ENCODE measurements at regions not wholly inside any gene's neighbourhood (a gene's known extent, or its start where the extent isn't known, plus 50 kb on each side); places are given as distances from the start of the nearest gene placed in this dataset.

- DNase-seq (ENCODE audit: low read depth, low spot score), result no peak
- TF ChIP-seq CTCF (conservative IDR thresholded peaks at IDR 0.05), result no peak
- no peaks in the 10 kb centered on the region for H3K36me3 Mint-ChIP-seq (ENCODE audit: low read depth)
- no peaks in the 10 kb centered on the region for H3K27me3 Mint-ChIP-seq (ENCODE audit: low read depth)
- peak overlapping the region; percentile 16 for H3K4me3 Mint-ChIP-seq
- H3K4me1 Mint-ChIP-seq, result peaks cover 39% of the 10 kb centered on the region
- peaks cover 11% of the 10 kb centered on the region for H3K9me3 Mint-ChIP-seq
- peak overlapping the region; percentile 93 for H3K27ac Mint-ChIP-seq (ENCODE audit: unreplicated experiment)
These were observed 164.4 kb upstream of the KLHL29 start for GRCh38 chr2:23220513-23221094.

GRCh38 chr2:23221236-23221635 is 163.7 kb upstream of the KLHL29 start:
- Mint-ChIP-seq H3K27ac (ENCODE audit: unreplicated experiment) (peak overlapping the region; percentile 43), H3K36me3 (ENCODE audit: low read depth) (no peaks in the 10 kb centered on the region), H3K27me3 (ENCODE audit: low read depth) (no peaks in the 10 kb centered on the region), H3K4me3 (peak overlapping the region; percentile 16), H3K4me1 (peaks cover 39% of the 10 kb centered on the region), H3K9me3 (peaks cover 5% of the 10 kb centered on the region)
- DNase-seq (ENCODE audit: low read depth, low spot score), result no peak
- TF ChIP-seq CTCF (conservative IDR thresholded peaks at IDR 0.05), result no peak

- no peak for TF ChIP-seq CTCF (conservative IDR thresholded peaks at IDR 0.05)
These were observed 163.1 kb upstream of the KLHL29 start for GRCh38 chr2:23221901-23222300.

GRCh38 chr2:23230885-23231284 is 154.1 kb upstream of the KLHL29 start:
- Mint-ChIP-seq H3K4me3 (peak overlapping the region; percentile 70), H3K36me3 (ENCODE audit: low read depth) (peaks cover 4% of the 10 kb centered on the region), H3K27me3 (ENCODE audit: low read depth) (no peaks in the 10 kb centered on the region), H3K4me1 (peaks cover 6% of the 10 kb centered on the region), H3K9me3 (no peaks in the 10 kb centered on the region), H3K27ac (ENCODE audit: unreplicated experiment) (no peak overlapping the region)
- no peak for DNase-seq (ENCODE audit: low read depth, low spot score)
- no peak for TF ChIP-seq CTCF (conservative IDR thresholded peaks at IDR 0.05)

More at GRCh38 chr2:23221901-23222300, 163.1 kb upstream of the KLHL29 start:
- Mint-ChIP-seq H3K4me3 (no peak overlapping the region), H3K9me3 (peaks cover 4% of the 10 kb centered on the region), H3K4me1 (peaks cover 39% of the 10 kb centered on the region), H3K27ac (ENCODE audit: unreplicated experiment) (no peak overlapping the region), H3K36me3 (ENCODE audit: low read depth) (no peaks in the 10 kb centered on the region), H3K27me3 (ENCODE audit: low read depth) (no peaks in the 10 kb centered on the region)
- no peak for DNase-seq (ENCODE audit: low read depth, low spot score)

GRCh38 chr2:23231865-23232264 is 153.1 kb upstream of the KLHL29 start:
- Mint-ChIP-seq H3K27me3 (ENCODE audit: low read depth) (no peaks in the 10 kb centered on the region), H3K4me3 (no peak overlapping the region), H3K4me1 (peaks cover 6% of the 10 kb centered on the region)

More at GRCh38 chr2:23231865-23232264, 153.1 kb upstream of the KLHL29 start:
- peaks cover 4% of the 10 kb centered on the region for H3K36me3 Mint-ChIP-seq (ENCODE audit: low read depth)
- H3K27ac Mint-ChIP-seq (ENCODE audit: unreplicated experiment), result no peak overlapping the region
- H3K9me3 Mint-ChIP-seq, result no peaks in the 10 kb centered on the region
- DNase-seq (ENCODE audit: low read depth, low spot score), result no peak
- TF ChIP-seq CTCF (conservative IDR thresholded peaks at IDR 0.05), result no peak

Measured in neural crest cell (in vitro differentiated cells).